Thoracic aorta (tissue), 2 donors: ENCODE measurements at regions not wholly inside any gene's neighbourhood (a gene's known extent, or its start where the extent isn't known, plus 50 kb on each side); places are given as distances from the start of the nearest gene placed in this dataset.
"Not testable (repeated sequence)": the region's sequence is repeated elsewhere in the genome, so short reads cannot be mapped to it uniquely, and the experiment has no call there.

Source experiments
- ATAC-seq: fragments of 150-250 bp; one replicate; pipeline ENCODE4 v1.8.0; 2017; ENCODE audit warnings: low read depth; ENCODE audit not compliant: insufficient number of reproducible peaks, low FRiP score
- DNase-seq: peaks from one replicate; pipeline ENCODE4 v3.0.0-alpha.2; 2020; ENCODE audit warnings: low spot score
- H3K27ac ChIP-seq, 2 donors: fragments of 200-600 bp; sonication (generic); 1 replicate in 1 of 2; 2 replicates in 1 of 2; pipeline ENCODE4 v1.5.1; 2016; ENCODE audit warnings: mild to moderate bottlenecking in 2 of 2, moderate library complexity in 2 of 2
- H3K27me3 ChIP-seq: fragments of 200-600 bp; sonication (generic); replicated peaks from 2 replicates; pipeline ENCODE4 v1.6.0; 2016; ENCODE audit warnings: mild to moderate bottlenecking; ENCODE audit not compliant: insufficient read depth
- H3K36me3 ChIP-seq: fragments of 200-600 bp; sonication (generic); one replicate; pipeline ENCODE4 v1.5.1; 2016
- H3K4me1 ChIP-seq, 2 donors: fragments of 200-600 bp; sonication (generic); 1 replicate in 1 of 2; 2 replicates in 1 of 2; pipeline versions ENCODE4 v1.5.1 to v1.6.0; 2016; ENCODE audit warnings: low read depth in 2 of 2, mild to moderate bottlenecking in 1 of 2; ENCODE audit not compliant: control insufficient read depth in 1 of 2
- H3K4me3 ChIP-seq: fragments of 200-600 bp; sonication (generic); 2 replicates; pipeline ENCODE4 v1.5.1; 2016; ENCODE audit warnings: mild to moderate bottlenecking
- H3K9me3 ChIP-seq: fragments of 200-600 bp; sonication (generic); 2 replicates; pipeline ENCODE4 v1.5.1; 2016
- CTCF ChIP-seq: fragments of 200-600 bp; sonication (generic); IDR thresholded peaks from one replicate; pipeline ENCODE4 v1.5.1; 2019; ENCODE audit warnings: antibody characterized with exemption

DNA sequence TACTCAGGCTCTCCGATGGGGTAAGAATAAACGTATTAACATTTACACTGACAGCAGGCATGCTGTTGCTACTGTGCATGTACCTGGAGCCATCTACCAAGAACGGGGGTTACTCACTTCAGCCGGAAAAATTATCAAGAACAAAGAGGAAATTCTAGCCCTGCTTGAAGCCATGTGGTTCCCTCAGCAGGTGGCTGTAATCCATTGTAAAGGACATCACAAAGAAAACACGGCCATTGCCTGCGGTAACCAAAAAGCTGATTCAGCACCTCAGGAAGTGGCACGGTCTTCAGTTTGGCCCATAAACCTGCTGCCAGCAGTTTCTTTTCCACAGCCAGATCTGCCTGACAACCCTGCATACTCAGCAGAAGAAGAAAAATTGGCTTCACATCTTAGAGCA, 925.5 kb upstream of the AMELY start:
- Histone ChIP-seq H3K27ac (no peak overlapping the region), H3K27me3 (no peaks in the 10 kb centered on the region), H3K36me3 (no peaks in the 10 kb centered on the region), H3K4me1 (no peaks in the 10 kb centered on the region), H3K9me3 (no peaks in the 10 kb centered on the region), H3K4me3 (no peak overlapping the region)
- ATAC-seq (no peak), DNase-seq (no peak)
- TF ChIP-seq CTCF = no peak

- no peak for TF ChIP-seq CTCF
- no peak for DNase-seq
- Histone ChIP-seq H3K4me3 (no peak overlapping the region), H3K9me3 (no peaks in the 10 kb centered on the region), H3K4me1 (no peaks in the 10 kb centered on the region), H3K27me3 (no peaks in the 10 kb centered on the region), H3K36me3 (no peaks in the 10 kb centered on the region), H3K27ac (no peak overlapping the region)
- ATAC-seq = no peak
Measured at GRCh38 chrY:7836366-7836765, 924.8 kb upstream of the AMELY start.

- Histone ChIP-seq H3K36me3 (no peaks in the 10 kb centered on the region), H3K4me1 (no peaks in the 10 kb centered on the region), H3K9me3 (no peaks in the 10 kb centered on the region), H3K27me3 (no peaks in the 10 kb centered on the region), H3K27ac (no peak overlapping the region), H3K4me3 (no peak overlapping the region)
- TF ChIP-seq CTCF = no peak
- ATAC-seq (no peak), DNase-seq (no peak)
Measured at GRCh38 chrY:7835416-7835815, 923.9 kb upstream of the AMELY start.

DNA sequence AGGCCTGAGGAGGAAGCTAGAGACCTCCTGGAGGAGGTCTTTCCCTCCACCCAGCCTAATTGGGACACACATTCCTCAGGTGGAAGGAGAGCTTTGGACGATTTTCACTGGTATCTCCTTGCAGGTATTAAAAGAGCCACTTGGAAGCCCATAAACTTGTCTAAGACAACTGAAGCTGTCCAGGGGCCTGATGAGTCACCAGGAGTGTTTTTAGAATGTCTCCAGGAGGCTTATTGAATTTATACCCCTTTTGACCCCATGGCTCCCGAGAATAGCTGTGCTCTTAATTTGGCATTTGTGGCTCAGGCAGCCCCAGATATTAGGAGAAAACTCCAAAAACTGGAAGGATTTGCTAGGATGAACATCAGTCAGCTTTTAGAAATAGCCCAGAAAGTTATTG, 922.7 kb upstream of the AMELY start:
- Histone ChIP-seq H3K9me3 (no peaks in the 10 kb centered on the region), H3K36me3 (no peaks in the 10 kb centered on the region), H3K27me3 (no peaks in the 10 kb centered on the region), H3K4me3 (no peak overlapping the region), H3K4me1 (no peaks in the 10 kb centered on the region), H3K27ac (no peak overlapping the region)
- ATAC-seq (no peak), DNase-seq (no peak)
- TF ChIP-seq CTCF = no peak

DNA sequence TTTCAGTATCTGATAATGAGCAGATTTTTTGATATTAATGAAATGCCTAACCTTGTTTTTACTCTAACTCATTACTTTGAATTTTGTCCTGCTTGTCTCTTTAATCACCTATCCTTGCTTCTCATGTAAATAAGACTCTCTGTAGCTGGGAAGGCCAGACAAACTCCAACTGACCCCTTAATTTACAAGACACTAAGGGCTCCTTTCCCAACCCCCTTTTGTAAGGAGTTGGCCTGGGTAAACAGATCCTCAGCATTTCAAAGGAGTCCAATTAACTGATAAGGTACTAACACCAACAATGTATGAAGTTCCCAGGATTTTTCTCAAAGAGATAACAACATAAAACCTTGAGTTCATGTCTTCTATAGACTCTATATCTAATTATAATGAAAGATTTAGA, 919.3 kb upstream of the AMELY start:
- H3K27me3 ChIP-seq, H3K4me3 ChIP-seq, H3K36me3 ChIP-seq, H3K4me1 ChIP-seq, H3K9me3 ChIP-seq, H3K27ac ChIP-seq, ATAC-seq, DNase-seq: not testable (repeated sequence)

GRCh38 chrY:7826533-7826932, 915.0 kb upstream of the AMELY start:
- no peak overlapping the region for H3K4me3 ChIP-seq
- H3K36me3 ChIP-seq = no peaks in the 10 kb centered on the region
- no peak overlapping the region for H3K27ac ChIP-seq
- ATAC-seq = no peak
- no peaks in the 10 kb centered on the region for H3K27me3 ChIP-seq
- H3K4me1 ChIP-seq = no peaks in the 10 kb centered on the region
- TF ChIP-seq CTCF = no peak
- H3K9me3 ChIP-seq = no peaks in the 10 kb centered on the region
- no peak for DNase-seq
